Astrocyte (in vitro differentiated cells and primary cell): ENCODE measurements at regions not wholly inside any gene's neighbourhood (a gene's known extent, or its start where the extent isn't known, plus 50 kb on each side); places are given as distances from the start of the nearest gene placed in this dataset.

Experiments used
- DNase-seq: peaks from one replicate; pipeline ENCODE4 v3.0.0-alpha.2; 2010; ENCODE audit warnings: low read depth
- FAIRE-seq: peaks from 2 replicates; lab custom pipeline; 2011; peaks lifted over from hg19 to GRCh38; lab: Jason Lieb, UNC
- H2AFZ ChIP-seq: 2 replicates; pipeline ENCODE4 v1.6.0; 2012; ENCODE audit warnings: low read depth, low read length, inconsistent platforms
- H3K27ac ChIP-seq: 2 replicates; pipeline ENCODE4 v1.5.1; 2011; ENCODE audit warnings: low read depth, low read length, inconsistent platforms
- H3K27me3 ChIP-seq: 2 replicates; pipeline ENCODE4 v1.6.0; 2011; ENCODE audit warnings: low read length, inconsistent platforms; ENCODE audit not compliant: insufficient read depth
- H3K36me3 ChIP-seq: 2 replicates; pipeline ENCODE4 v1.5.1; 2011; ENCODE audit warnings: low read length, inconsistent platforms; ENCODE audit not compliant: insufficient read depth
- H3K4me1 ChIP-seq: 2 replicates; pipeline ENCODE4 v1.5.1; 2011; ENCODE audit warnings: low read length, inconsistent platforms; ENCODE audit not compliant: insufficient read depth
- H3K4me2 ChIP-seq: 2 replicates; pipeline ENCODE4 v1.6.0; 2012; ENCODE audit warnings: low read length, inconsistent platforms
- H3K4me3 ChIP-seq: 2 replicates; pipeline ENCODE4 v1.5.1; 2011; ENCODE audit warnings: low read depth, mild to moderate bottlenecking, low read length, inconsistent platforms; ENCODE audit not compliant: insufficient read depth
- H3K79me2 ChIP-seq: 2 replicates; pipeline ENCODE4 v1.6.0; 2012; ENCODE audit warnings: mild to moderate bottlenecking, low read length, inconsistent platforms; ENCODE audit not compliant: insufficient read depth
- H3K9ac ChIP-seq: 2 replicates; pipeline ENCODE4 v1.6.0; 2012; ENCODE audit warnings: mild to moderate bottlenecking, low read length, inconsistent platforms
- H3K9me3 ChIP-seq: 2 replicates; pipeline ENCODE4 v1.5.1; 2012; ENCODE audit warnings: low read depth, mild to moderate bottlenecking, low read length, inconsistent platforms; ENCODE audit not compliant: insufficient read depth
- H4K20me1 ChIP-seq: 2 replicates; pipeline ENCODE4 v1.6.0; 2012; ENCODE audit warnings: low read length, inconsistent platforms; ENCODE audit not compliant: insufficient read depth
- H3K27ac Mint-ChIP-seq: one replicate; pipeline ENCODE4 v1.8.0; 2021; ENCODE audit warnings: mild to moderate bottlenecking, mixed read lengths; ENCODE audit not compliant: unreplicated experiment
- H3K27me3 Mint-ChIP-seq: one replicate; pipeline ENCODE4 v1.8.0; 2021; ENCODE audit warnings: low read depth, mixed read lengths; ENCODE audit not compliant: unreplicated experiment
- H3K36me3 Mint-ChIP-seq: one replicate; pipeline ENCODE4 v1.8.0; 2021; ENCODE audit warnings: low read depth, mixed read lengths; ENCODE audit not compliant: unreplicated experiment
- H3K4me1 Mint-ChIP-seq: one replicate; pipeline ENCODE4 v1.8.0; 2021; ENCODE audit warnings: low read depth, mixed read lengths; ENCODE audit not compliant: unreplicated experiment
- H3K4me3 Mint-ChIP-seq: one replicate; pipeline ENCODE4 v1.8.0; 2021; ENCODE audit warnings: mild to moderate bottlenecking, moderate library complexity, mixed read lengths; ENCODE audit not compliant: unreplicated experiment
- H3K9me3 Mint-ChIP-seq: one replicate; pipeline ENCODE4 v1.8.0; 2021; ENCODE audit warnings: mild to moderate bottlenecking, mixed read lengths; ENCODE audit not compliant: unreplicated experiment
- EZH2 ChIP-seq: IDR thresholded peaks from 2 replicates; pipeline ENCODE4 v1.6.1; 2012; ENCODE audit warnings: mild to moderate bottlenecking, low read length, inconsistent platforms; ENCODE audit not compliant: insufficient read depth
- TF ChIP-seq, protein P1 (sequence below): IDR thresholded peaks from 2 replicates; pipeline ENCODE4 v1.5.1; 2011; ENCODE audit warnings: low read depth, mild to moderate bottlenecking, inconsistent platforms, low read length, moderate library complexity; ENCODE audit not compliant: insufficient read depth

GRCh38 chr10:101293007-101293723, 60.8 kb upstream of the BTRC start:
- Histone ChIP-seq H4K20me1 (peaks cover 4% of the 10 kb centered on the region), H3K9me3 (no peaks in the 10 kb centered on the region), H2AFZ (no peak overlapping the region), H3K36me3 (no peaks in the 10 kb centered on the region), H3K27me3 (peaks cover 55% of the 10 kb centered on the region), H3K9ac (no peak overlapping the region), H3K79me2 (no peaks in the 10 kb centered on the region), H3K4me1 (peaks cover 4% of the 10 kb centered on the region), H3K4me3 (no peak overlapping the region), H3K27ac (no peak overlapping the region), H3K4me2 (peak overlapping the region; percentile 90)
- H3K4me1 Mint-ChIP-seq, result peaks cover 13% of the 10 kb centered on the region
- TF ChIP-seq EZH2, result no peak
- TF ChIP-seq, protein P1, sequence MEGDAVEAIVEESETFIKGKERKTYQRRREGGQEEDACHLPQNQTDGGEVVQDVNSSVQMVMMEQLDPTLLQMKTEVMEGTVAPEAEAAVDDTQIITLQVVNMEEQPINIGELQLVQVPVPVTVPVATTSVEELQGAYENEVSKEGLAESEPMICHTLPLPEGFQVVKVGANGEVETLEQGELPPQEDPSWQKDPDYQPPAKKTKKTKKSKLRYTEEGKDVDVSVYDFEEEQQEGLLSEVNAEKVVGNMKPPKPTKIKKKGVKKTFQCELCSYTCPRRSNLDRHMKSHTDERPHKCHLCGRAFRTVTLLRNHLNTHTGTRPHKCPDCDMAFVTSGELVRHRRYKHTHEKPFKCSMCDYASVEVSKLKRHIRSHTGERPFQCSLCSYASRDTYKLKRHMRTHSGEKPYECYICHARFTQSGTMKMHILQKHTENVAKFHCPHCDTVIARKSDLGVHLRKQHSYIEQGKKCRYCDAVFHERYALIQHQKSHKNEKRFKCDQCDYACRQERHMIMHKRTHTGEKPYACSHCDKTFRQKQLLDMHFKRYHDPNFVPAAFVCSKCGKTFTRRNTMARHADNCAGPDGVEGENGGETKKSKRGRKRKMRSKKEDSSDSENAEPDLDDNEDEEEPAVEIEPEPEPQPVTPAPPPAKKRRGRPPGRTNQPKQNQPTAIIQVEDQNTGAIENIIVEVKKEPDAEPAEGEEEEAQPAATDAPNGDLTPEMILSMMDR, result no peak
- H3K27me3 Mint-ChIP-seq, result peaks cover 51% of the 10 kb centered on the region
- peak overlapping the region; percentile 81 for H3K4me3 Mint-ChIP-seq
- FAIRE-seq (no peak), DNase-seq (no peak)
- no peak overlapping the region for H3K27ac Mint-ChIP-seq
- H3K36me3 Mint-ChIP-seq, result no peaks in the 10 kb centered on the region
- H3K9me3 Mint-ChIP-seq, result no peaks in the 10 kb centered on the region

GRCh38 chr10:101294109-101294508, 59.9 kb upstream of the BTRC start:
- peaks cover 13% of the 10 kb centered on the region for H3K4me1 Mint-ChIP-seq
- H3K27me3 ChIP-seq, result peaks cover 53% of the 10 kb centered on the region
- no peak overlapping the region for H2AFZ ChIP-seq
- H3K27ac Mint-ChIP-seq, result no peak overlapping the region
- H3K9me3 Mint-ChIP-seq, result no peaks in the 10 kb centered on the region
- H3K36me3 ChIP-seq, result no peaks in the 10 kb centered on the region
- peaks cover 4% of the 10 kb centered on the region for H3K4me1 ChIP-seq
- no peak for TF ChIP-seq EZH2
- TF ChIP-seq, protein P1, result no peak
- no peaks in the 10 kb centered on the region for H3K9me3 ChIP-seq
- no peak overlapping the region for H3K4me3 ChIP-seq
- H3K4me2 ChIP-seq, result no peak overlapping the region
- DNase-seq, result no peak
- peaks cover under 1% of the 10 kb centered on the region for H3K36me3 Mint-ChIP-seq
- peaks cover 4% of the 10 kb centered on the region for H4K20me1 ChIP-seq
- no peak overlapping the region for H3K9ac ChIP-seq
- H3K4me3 Mint-ChIP-seq, result no peak overlapping the region
- H3K27me3 Mint-ChIP-seq, result peaks cover 50% of the 10 kb centered on the region
- H3K27ac ChIP-seq, result no peak overlapping the region
- H3K79me2 ChIP-seq, result no peaks in the 10 kb centered on the region
- FAIRE-seq, result no peak

GRCh38 chr10:101295261-101295660, 58.7 kb upstream of the BTRC start:
- Mint-ChIP-seq H3K9me3 (no peaks in the 10 kb centered on the region), H3K4me3 (no peak overlapping the region), H3K27ac (no peak overlapping the region), H3K27me3 (peaks cover 43% of the 10 kb centered on the region), H3K4me1 (peaks cover 5% of the 10 kb centered on the region), H3K36me3 (peaks cover 3% of the 10 kb centered on the region)
- no peaks in the 10 kb centered on the region for H3K9me3 ChIP-seq
- DNase-seq (no peak), FAIRE-seq (no peak)
- peaks cover 50% of the 10 kb centered on the region for H3K27me3 ChIP-seq
- no peaks in the 10 kb centered on the region for H3K36me3 ChIP-seq
- H4K20me1 ChIP-seq, result no peaks in the 10 kb centered on the region
- H3K4me3 ChIP-seq, result no peak overlapping the region
- no peak overlapping the region for H2AFZ ChIP-seq
- H3K9ac ChIP-seq, result no peak overlapping the region
- no peaks in the 10 kb centered on the region for H3K79me2 ChIP-seq
- H3K27ac ChIP-seq, result no peak overlapping the region
- peaks cover 4% of the 10 kb centered on the region for H3K4me1 ChIP-seq
- TF ChIP-seq, protein P1, result no peak
- TF ChIP-seq EZH2, result no peak
- H3K4me2 ChIP-seq, result no peak overlapping the region
